Activated naive CD8-positive, alpha-beta T cell treated with anti-CD3 and anti-CD28 coated beads, Interleukin-2, amount 50 U/mL, for 24 hours (primary cell): ENCODE measurements at regions not wholly inside any gene's neighbourhood (a gene's known extent, or its start where the extent isn't known, plus 50 kb on each side); places are given as distances from the start of the nearest gene placed in this dataset.

ENCODE experiments used
- ATAC-seq: fragments of 150-1000 bp; cut with Tn5 transposase; one replicate; pipeline ENCODE4 v1.10.0; 2021
- DNase-seq: peaks from one replicate; pipeline ENCODE4 v3.0.0; 2021
- H3K27ac Mint-ChIP-seq: one replicate; pipeline ENCODE4 v1.8.0; 2021; ENCODE audit warnings: mild to moderate bottlenecking, mixed read lengths
- H3K27me3 Mint-ChIP-seq: one replicate; pipeline ENCODE4 v1.8.0; 2021; ENCODE audit warnings: mixed read lengths
- H3K36me3 Mint-ChIP-seq: one replicate; pipeline ENCODE4 v1.8.0; 2021; ENCODE audit warnings: low read depth, mixed read lengths
- H3K4me1 Mint-ChIP-seq: one replicate; pipeline ENCODE4 v1.8.0; 2021; ENCODE audit warnings: mixed read lengths
- H3K4me3 Mint-ChIP-seq: one replicate; pipeline ENCODE4 v1.8.0; 2021; ENCODE audit warnings: mild to moderate bottlenecking, moderate library complexity, mixed read lengths
- H3K9me3 Mint-ChIP-seq: one replicate; pipeline ENCODE4 v1.8.0; 2021; ENCODE audit warnings: mixed read lengths

GRCh38 chr2:236687296-236687965, 117.8 kb downstream of the ACKR3 start:
- no peak overlapping the region for H3K27ac Mint-ChIP-seq
- H3K9me3 Mint-ChIP-seq: no peaks in the 10 kb centered on the region
- DNase-seq (no peak), ATAC-seq (no peak)
- H3K4me1 Mint-ChIP-seq: no peaks in the 10 kb centered on the region
- H3K4me3 Mint-ChIP-seq: no peak overlapping the region
- H3K27me3 Mint-ChIP-seq: peaks cover 10% of the 10 kb centered on the region
- no peaks in the 10 kb centered on the region for H3K36me3 Mint-ChIP-seq

- H3K4me1 Mint-ChIP-seq: no peaks in the 10 kb centered on the region
- ATAC-seq (no peak), DNase-seq (no peak)
- no peaks in the 10 kb centered on the region for H3K36me3 Mint-ChIP-seq
- no peaks in the 10 kb centered on the region for H3K9me3 Mint-ChIP-seq
- H3K27ac Mint-ChIP-seq: no peak overlapping the region
- no peak overlapping the region for H3K4me3 Mint-ChIP-seq
- peaks cover 12% of the 10 kb centered on the region for H3K27me3 Mint-ChIP-seq
Observed at GRCh38 chr2:236688157-236688556, 118.5 kb downstream of the ACKR3 start.

DNA sequence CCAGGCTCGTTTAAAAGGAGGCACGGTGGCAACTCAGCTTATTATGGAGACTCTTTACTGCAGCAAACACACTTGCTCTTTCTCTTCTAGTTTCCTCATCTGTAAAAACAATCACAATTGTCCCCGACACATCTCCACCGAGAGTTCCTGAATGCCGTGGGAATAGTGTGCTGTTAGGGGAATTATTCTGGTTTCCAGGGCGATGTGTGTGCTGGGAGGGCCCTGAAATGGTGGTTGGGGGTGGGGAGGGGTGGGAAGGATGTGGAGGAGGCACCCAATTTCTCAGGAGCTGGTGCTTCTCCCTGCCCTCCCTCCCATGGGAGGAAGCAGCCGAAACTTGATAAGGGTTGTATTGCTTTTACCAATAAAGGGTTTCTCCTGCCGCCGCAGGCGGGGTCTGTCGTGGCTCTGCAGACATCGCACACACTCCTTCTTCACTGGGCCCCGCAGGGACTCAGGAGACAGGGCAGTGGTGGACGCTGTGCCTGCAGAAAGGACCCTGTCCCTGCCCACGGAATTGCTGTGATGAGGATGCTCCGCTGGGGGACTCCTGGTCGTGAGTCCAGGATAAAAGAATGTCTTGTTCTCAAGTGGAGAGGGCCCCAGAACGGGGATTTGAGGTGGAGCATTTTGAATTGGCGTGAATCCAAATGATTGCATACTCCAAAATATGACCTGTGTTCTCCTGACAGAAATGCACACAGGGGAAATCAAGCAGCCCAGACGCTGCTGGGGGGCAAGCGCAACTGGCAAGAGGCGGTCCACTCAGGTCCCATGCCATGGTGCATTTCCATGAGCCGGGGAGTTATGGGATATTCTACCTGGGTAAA, 119.2 kb downstream of the ACKR3 start:
- H3K4me3 Mint-ChIP-seq: no peak overlapping the region
- no peak for ATAC-seq
- peaks cover 12% of the 10 kb centered on the region for H3K27me3 Mint-ChIP-seq
- H3K36me3 Mint-ChIP-seq: no peaks in the 10 kb centered on the region
- H3K9me3 Mint-ChIP-seq: no peaks in the 10 kb centered on the region
- DNase-seq: no peak
- no peak overlapping the region for H3K27ac Mint-ChIP-seq
- H3K4me1 Mint-ChIP-seq: no peaks in the 10 kb centered on the region

DNA sequence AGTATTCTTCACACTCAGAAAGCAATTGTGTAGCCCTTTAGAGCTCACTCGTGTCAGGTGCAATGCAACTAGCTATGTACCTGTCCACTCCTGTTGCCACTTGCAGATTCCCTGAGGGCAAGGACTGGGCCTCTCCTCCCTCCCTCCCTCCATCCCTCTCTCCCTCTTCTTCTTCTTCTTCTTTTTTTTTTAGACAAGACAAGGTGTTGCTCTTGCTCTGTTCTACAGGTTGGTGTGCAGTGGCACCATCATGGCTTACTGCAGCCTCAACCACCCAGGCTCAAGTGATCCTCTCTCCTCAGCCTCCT, 119.7 kb downstream of the ACKR3 start:
- no peaks in the 10 kb centered on the region for H3K9me3 Mint-ChIP-seq
- ATAC-seq (no peak), DNase-seq (no peak)
- H3K4me3 Mint-ChIP-seq: no peak overlapping the region
- no peaks in the 10 kb centered on the region for H3K36me3 Mint-ChIP-seq
- H3K27ac Mint-ChIP-seq: no peak overlapping the region
- H3K27me3 Mint-ChIP-seq: peaks cover 12% of the 10 kb centered on the region
- no peaks in the 10 kb centered on the region for H3K4me1 Mint-ChIP-seq

DNA sequence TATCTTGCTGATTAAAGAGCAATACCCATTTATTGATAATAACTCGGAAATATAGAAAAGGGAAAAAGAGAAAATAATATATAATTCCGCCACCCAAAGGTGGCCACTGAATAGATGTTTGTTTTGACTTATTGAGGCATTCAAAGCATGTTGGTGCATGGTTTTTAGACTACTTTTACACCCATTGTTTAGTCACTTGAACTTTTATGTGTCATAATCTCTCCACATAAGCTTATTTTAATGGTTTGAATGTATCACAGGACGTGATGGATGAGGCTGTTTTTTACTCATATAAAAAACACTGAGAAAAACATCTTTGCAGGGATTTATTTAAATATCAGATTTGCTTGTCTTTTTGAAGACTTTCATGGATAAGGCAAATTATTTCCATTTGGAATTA, 120.4 kb downstream of the ACKR3 start:
- H3K27me3 Mint-ChIP-seq: peaks cover 12% of the 10 kb centered on the region
- ATAC-seq: no peak
- H3K9me3 Mint-ChIP-seq: no peaks in the 10 kb centered on the region

GRCh38 chr2:236690726-236691125, 121.1 kb downstream of the ACKR3 start:
- Mint-ChIP-seq H3K4me3 (no peak overlapping the region), H3K36me3 (no peaks in the 10 kb centered on the region), H3K27me3 (peaks cover 12% of the 10 kb centered on the region), H3K4me1 (no peaks in the 10 kb centered on the region), H3K9me3 (no peaks in the 10 kb centered on the region), H3K27ac (no peak overlapping the region)
- ATAC-seq (no peak), DNase-seq (no peak)

More for the DNA sequence above, 120.4 kb downstream of the ACKR3 start:
- Mint-ChIP-seq H3K36me3 (no peaks in the 10 kb centered on the region), H3K4me1 (no peaks in the 10 kb centered on the region), H3K4me3 (no peak overlapping the region), H3K27ac (no peak overlapping the region)
- DNase-seq: no peak

DNA sequence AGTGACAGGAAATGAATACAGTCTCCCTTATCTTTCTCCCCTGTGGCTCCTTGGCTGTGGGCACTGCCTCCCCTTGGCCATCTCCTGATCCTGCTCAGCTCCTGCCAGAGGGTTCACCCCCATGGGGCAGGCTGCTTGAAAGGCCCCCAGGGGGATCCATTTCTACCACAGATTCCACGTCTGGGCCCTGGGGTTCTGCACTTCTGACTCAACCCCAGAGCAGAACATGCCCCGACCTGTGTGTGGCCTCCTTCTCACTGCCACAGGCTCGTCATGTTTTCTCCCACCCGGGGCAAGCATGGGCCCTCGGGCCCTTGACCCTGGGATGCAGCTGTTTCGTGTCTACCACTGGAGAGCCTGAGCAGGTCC, 122.2 kb downstream of the ACKR3 start:
- Mint-ChIP-seq H3K27ac (no peak overlapping the region), H3K36me3 (no peaks in the 10 kb centered on the region), H3K9me3 (no peaks in the 10 kb centered on the region), H3K27me3 (peaks cover 13% of the 10 kb centered on the region), H3K4me3 (no peak overlapping the region), H3K4me1 (no peaks in the 10 kb centered on the region)
- DNase-seq (no peak), ATAC-seq (no peak)

DNA sequence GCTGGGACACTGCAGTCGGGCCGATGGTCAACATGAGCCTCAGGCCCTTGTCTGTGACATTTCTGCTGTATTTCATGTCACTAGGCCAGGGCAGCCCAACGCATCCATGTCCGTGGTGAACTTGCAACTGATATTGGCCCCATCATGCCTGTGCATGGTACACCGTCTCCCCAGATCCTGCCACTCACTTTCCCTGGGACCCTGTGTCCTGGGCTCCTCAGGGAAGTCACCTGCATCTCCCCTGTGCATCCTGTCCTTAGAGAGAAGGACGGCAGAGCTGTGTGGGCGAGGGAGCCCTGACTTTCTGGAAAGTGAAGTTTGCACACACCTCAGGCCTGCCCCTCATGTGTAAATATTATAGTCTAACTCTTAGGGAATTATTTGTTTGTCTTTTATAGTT, 123.3 kb downstream of the ACKR3 start:
- Mint-ChIP-seq H3K27ac (no peak overlapping the region), H3K27me3 (peaks cover 7% of the 10 kb centered on the region), H3K4me3 (no peak overlapping the region), H3K36me3 (no peaks in the 10 kb centered on the region), H3K9me3 (no peaks in the 10 kb centered on the region), H3K4me1 (no peaks in the 10 kb centered on the region)
- ATAC-seq (no peak), DNase-seq (no peak)

GRCh38 chr2:236693531-236693930, 123.9 kb downstream of the ACKR3 start:
- H3K27ac Mint-ChIP-seq: no peak overlapping the region
- DNase-seq (no peak), ATAC-seq (no peak)
- peaks cover 7% of the 10 kb centered on the region for H3K27me3 Mint-ChIP-seq
- no peaks in the 10 kb centered on the region for H3K36me3 Mint-ChIP-seq
- H3K4me3 Mint-ChIP-seq: no peak overlapping the region
- H3K9me3 Mint-ChIP-seq: no peaks in the 10 kb centered on the region
- no peaks in the 10 kb centered on the region for H3K4me1 Mint-ChIP-seq

DNA sequence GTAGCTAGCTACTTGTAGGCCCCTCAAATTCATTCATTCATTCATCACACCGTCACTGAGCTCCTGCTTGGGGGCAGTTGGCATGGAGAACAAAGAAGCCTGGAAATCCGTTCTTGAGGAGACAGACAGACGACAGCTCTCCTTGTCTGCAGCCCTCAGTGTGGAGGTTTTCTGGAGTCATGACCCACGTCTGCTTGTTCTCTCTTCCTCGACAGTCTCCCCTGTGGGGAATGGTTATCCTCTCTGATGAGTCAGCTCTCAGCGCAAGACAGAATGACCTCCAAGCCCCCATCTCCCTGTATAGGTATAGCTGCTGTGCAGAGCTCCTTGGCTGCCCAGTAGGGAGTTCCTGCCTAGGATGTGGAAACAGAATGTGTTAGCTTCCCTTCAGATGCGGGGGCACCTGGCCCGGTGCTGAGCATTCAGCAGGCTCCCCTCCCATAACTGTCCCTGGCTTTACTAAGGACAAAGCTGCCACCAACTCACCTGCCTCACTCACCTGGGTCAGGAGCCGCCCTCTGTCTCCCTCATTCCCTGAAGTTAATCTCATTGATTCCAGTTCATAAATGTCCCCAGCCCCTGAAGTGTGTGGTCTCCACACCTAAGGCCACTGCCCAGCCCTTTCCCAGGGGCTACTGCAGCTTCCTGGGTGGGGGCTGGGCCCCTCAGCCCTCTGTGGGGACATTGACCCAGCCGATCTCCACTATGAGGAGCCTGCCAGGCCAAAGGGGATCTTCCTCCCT, 124.7 kb downstream of the ACKR3 start:
- H3K4me3 Mint-ChIP-seq: no peak overlapping the region
- no peaks in the 10 kb centered on the region for H3K4me1 Mint-ChIP-seq
- H3K27me3 Mint-ChIP-seq: peaks cover 7% of the 10 kb centered on the region
- H3K9me3 Mint-ChIP-seq: no peaks in the 10 kb centered on the region
- DNase-seq (no peak), ATAC-seq (no peak)
- no peak overlapping the region for H3K27ac Mint-ChIP-seq
- no peaks in the 10 kb centered on the region for H3K36me3 Mint-ChIP-seq

GRCh38 chr2:236696834-236697233, 127.2 kb downstream of the ACKR3 start:
- peaks cover 3% of the 10 kb centered on the region for H3K27me3 Mint-ChIP-seq
- H3K9me3 Mint-ChIP-seq: no peaks in the 10 kb centered on the region
- H3K36me3 Mint-ChIP-seq: no peaks in the 10 kb centered on the region
- DNase-seq: no peak
- ATAC-seq: no peak
- H3K27ac Mint-ChIP-seq: no peak overlapping the region
- no peak overlapping the region for H3K4me3 Mint-ChIP-seq
- no peaks in the 10 kb centered on the region for H3K4me1 Mint-ChIP-seq

DNA sequence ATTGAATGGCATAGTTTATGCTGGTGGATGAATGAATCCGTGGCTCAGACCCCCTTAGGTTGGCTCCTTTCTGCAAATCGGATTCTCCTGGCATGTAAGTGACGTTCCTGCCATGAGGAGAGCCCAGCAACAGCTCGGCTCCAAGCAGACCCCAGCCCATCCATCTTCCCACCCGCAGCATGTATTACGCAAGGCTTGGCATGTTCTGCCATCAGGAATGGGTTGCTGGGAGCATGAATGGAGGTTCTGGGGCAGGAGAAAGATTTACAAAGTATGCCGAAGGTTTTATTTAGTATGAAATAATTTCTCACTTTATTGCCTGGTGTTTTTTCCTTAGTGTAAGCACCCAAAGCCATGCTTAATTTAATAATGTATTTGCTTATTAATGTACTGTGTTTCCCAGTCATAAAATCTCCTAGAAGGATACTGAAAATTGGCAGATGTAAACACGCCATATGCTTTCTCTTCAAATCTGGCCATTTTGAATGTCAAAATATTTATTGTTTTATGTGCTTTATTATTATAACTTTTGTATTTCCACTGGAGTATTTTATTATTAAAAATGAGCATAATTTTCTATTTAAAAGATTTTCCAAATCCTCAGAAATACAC, 128.5 kb downstream of the ACKR3 start:
- Mint-ChIP-seq H3K9me3 (no peaks in the 10 kb centered on the region), H3K27ac (no peak overlapping the region), H3K4me1 (no peaks in the 10 kb centered on the region), H3K27me3 (peaks cover 2% of the 10 kb centered on the region), H3K36me3 (no peaks in the 10 kb centered on the region), H3K4me3 (no peak overlapping the region)
- ATAC-seq: no peak
- no peak for DNase-seq

- H3K9me3 Mint-ChIP-seq: no peaks in the 10 kb centered on the region
- no peak overlapping the region for H3K27ac Mint-ChIP-seq
- no peak for DNase-seq
- no peaks in the 10 kb centered on the region for H3K36me3 Mint-ChIP-seq
- ATAC-seq: no peak
- H3K4me3 Mint-ChIP-seq: no peak overlapping the region
- H3K4me1 Mint-ChIP-seq: no peaks in the 10 kb centered on the region
- peaks cover 2% of the 10 kb centered on the region for H3K27me3 Mint-ChIP-seq
Observed at GRCh38 chr2:236700703-236701102, 131.1 kb downstream of the ACKR3 start.

- no peaks in the 10 kb centered on the region for H3K27me3 Mint-ChIP-seq
- no peaks in the 10 kb centered on the region for H3K9me3 Mint-ChIP-seq
- ATAC-seq (no peak), DNase-seq (no peak)
- H3K4me3 Mint-ChIP-seq: no peak overlapping the region
- H3K4me1 Mint-ChIP-seq: no peaks in the 10 kb centered on the region
- no peak overlapping the region for H3K27ac Mint-ChIP-seq
- H3K36me3 Mint-ChIP-seq: no peaks in the 10 kb centered on the region
Observed at GRCh38 chr2:236702657-236703372, 133.2 kb downstream of the ACKR3 start.
